SK-N-SH treated with all-trans-retinoic acid at 6 μM for 48 hours (cell line): ENCODE measurements at regions not wholly inside any gene's neighbourhood (a gene's known extent, or its start where the extent isn't known, plus 50 kb on each side); places are given as distances from the start of the nearest gene placed in this dataset.

Experiments
- ATAC-seq: fragments of 200-7000 bp; cut with Tn5 transposase; 3 replicates; pipeline ENCODE4 v1.9.1; 2020; ENCODE audit warnings: mild to moderate bottlenecking, moderate library complexity
- ARNTL ChIP-seq: fragments of 450-650 bp; formaldehyde crosslinking; IDR thresholded peaks from 2 replicates; pipeline ENCODE4 v1.5.0; 2020; ENCODE audit warnings: low read depth, mild to moderate bottlenecking, moderate library complexity, borderline replicate concordance
- BACH2 ChIP-seq: fragments of 250-450 bp; sonication (Bioruptor Pico); IDR thresholded peaks from 2 replicates; pipeline ENCODE4 v1.9.0; 2021; ENCODE audit warnings: mild to moderate bottlenecking, borderline replicate concordance
- CSDC2 ChIP-seq: fragments of 250-450 bp; sonication (Bioruptor Pico); IDR thresholded peaks from 2 replicates; pipeline ENCODE4 v1.5.0; 2020; ENCODE audit warnings: mild to moderate bottlenecking, moderate library complexity
- ESRRG ChIP-seq: fragments of 250-450 bp; sonication (Bioruptor Pico); IDR thresholded peaks from 2 replicates; pipeline ENCODE4 v1.6.1; 2021; ENCODE audit warnings: mild to moderate bottlenecking
- GLIS3 ChIP-seq: fragments of 250-450 bp; sonication (Bioruptor Pico); IDR thresholded peaks from 2 replicates; pipeline ENCODE4 v1.5.0; 2020; ENCODE audit warnings: mild to moderate bottlenecking, moderate library complexity
- ISL1 ChIP-seq: fragments of 250-450 bp; sonication (Bioruptor Pico); IDR thresholded peaks from 2 replicates; pipeline ENCODE4 v2.1.2; 2022; ENCODE audit warnings: mild to moderate bottlenecking, moderate library complexity
- OSR1 ChIP-seq: fragments of 250-450 bp; sonication (Bioruptor Pico); IDR thresholded peaks from 2 replicates; pipeline ENCODE4 v1.8.0; 2022; ENCODE audit warnings: moderate library complexity, mild to moderate bottlenecking, inconsistent platforms
- PPARA ChIP-seq: fragments of 250-450 bp; sonication (Bioruptor Pico); IDR thresholded peaks from 2 replicates; pipeline ENCODE4 v1.5.0; 2020; ENCODE audit warnings: mild to moderate bottlenecking, borderline replicate concordance
- RARB ChIP-seq: fragments of 250-450 bp; sonication (Bioruptor Pico); IDR thresholded peaks from 2 replicates; pipeline ENCODE4 v1.8.0; 2021; ENCODE audit warnings: mild to moderate bottlenecking, moderate library complexity
- SNAI2 ChIP-seq: fragments of 250-450 bp; sonication (Bioruptor Pico); IDR thresholded peaks from 2 replicates; pipeline ENCODE4 v1.5.0; 2020; ENCODE audit warnings: mild to moderate bottlenecking, moderate library complexity
- TCF4 ChIP-seq: fragments of 250-450 bp; sonication (Bioruptor Pico); IDR thresholded peaks from 2 replicates; pipeline ENCODE4 v1.8.0; 2021; ENCODE audit warnings: mild to moderate bottlenecking, moderate library complexity, borderline replicate concordance
- TOX ChIP-seq: fragments of 250-450 bp; sonication (Bioruptor Pico); IDR thresholded peaks from 2 replicates; pipeline ENCODE4 v1.8.0; 2021; ENCODE audit warnings: mild to moderate bottlenecking, moderate library complexity, borderline replicate concordance
- ZC3H10 ChIP-seq: fragments of 250-450 bp; sonication (Bioruptor Pico); IDR thresholded peaks from 2 replicates; pipeline ENCODE4 v1.5.1; 2021; ENCODE audit warnings: mild to moderate bottlenecking, moderate library complexity
- ZFP3 ChIP-seq: fragments of 250-450 bp; sonication (Bioruptor Pico); IDR thresholded peaks from 2 replicates; pipeline ENCODE4 v1.5.0; 2020; ENCODE audit warnings: mild to moderate bottlenecking, moderate library complexity
- ZNF565 ChIP-seq: fragments of 450-650 bp; formaldehyde crosslinking; conservative IDR thresholded peaks from 2 replicates; pipeline ENCODE4 v1.5.0; 2020; ENCODE audit warnings: low read depth, mild to moderate bottlenecking, moderate library complexity
- ZNF70 ChIP-seq: fragments of 450-650 bp; formaldehyde crosslinking; IDR thresholded peaks from 2 replicates; pipeline ENCODE4 v1.5.0; 2020; ENCODE audit warnings: mild to moderate bottlenecking, moderate library complexity
- ZNF8 ChIP-seq: fragments of 450-650 bp; formaldehyde crosslinking; IDR thresholded peaks from 2 replicates; pipeline ENCODE4 v1.5.0; 2020; ENCODE audit warnings: mild to moderate bottlenecking, moderate library complexity
- TF ChIP-seq, protein P1 (sequence below): fragments of 250-450 bp; sonication (Bioruptor Pico); IDR thresholded peaks from 2 replicates; pipeline ENCODE4 v1.5.1; 2020; ENCODE audit warnings: low read depth, mild to moderate bottlenecking, moderate library complexity
- TF ChIP-seq, protein P2 (sequence below): fragments of 250-450 bp; sonication (Bioruptor Pico); IDR thresholded peaks from 2 replicates; pipeline ENCODE4 v1.5.1; 2021; ENCODE audit warnings: mild to moderate bottlenecking, moderate library complexity
- TF ChIP-seq, protein P3 (sequence below): fragments of 250-450 bp; sonication (Bioruptor Pico); IDR thresholded peaks from 2 replicates; pipeline ENCODE4 v1.8.0; 2020; ENCODE audit warnings: mild to moderate bottlenecking, moderate library complexity, borderline replicate concordance
- TF ChIP-seq, protein P4 (sequence below): fragments of 250-450 bp; sonication (Bioruptor Pico); IDR thresholded peaks from 2 replicates; pipeline ENCODE4 v1.8.0; 2021; ENCODE audit warnings: low read depth, mild to moderate bottlenecking, moderate library complexity, borderline replicate concordance

- no peak for TF ChIP-seq ZNF70
- no peak for TF ChIP-seq SNAI2 (CRISPR knock-in tag)
- no peak for TF ChIP-seq ZC3H10 (CRISPR knock-in tag)
- TF ChIP-seq ISL1 (CRISPR knock-in tag) = no peak
- TF ChIP-seq ZNF565 (CRISPR knock-in tag) = no peak
- TF ChIP-seq RARB (CRISPR knock-in tag) = no peak
- no peak for TF ChIP-seq ARNTL (CRISPR knock-in tag)
- no peak for TF ChIP-seq GLIS3
- no peak for TF ChIP-seq OSR1 (CRISPR knock-in tag)
- TF ChIP-seq ZFP3 (CRISPR knock-in tag) = no peak
- TF ChIP-seq, protein P1, sequence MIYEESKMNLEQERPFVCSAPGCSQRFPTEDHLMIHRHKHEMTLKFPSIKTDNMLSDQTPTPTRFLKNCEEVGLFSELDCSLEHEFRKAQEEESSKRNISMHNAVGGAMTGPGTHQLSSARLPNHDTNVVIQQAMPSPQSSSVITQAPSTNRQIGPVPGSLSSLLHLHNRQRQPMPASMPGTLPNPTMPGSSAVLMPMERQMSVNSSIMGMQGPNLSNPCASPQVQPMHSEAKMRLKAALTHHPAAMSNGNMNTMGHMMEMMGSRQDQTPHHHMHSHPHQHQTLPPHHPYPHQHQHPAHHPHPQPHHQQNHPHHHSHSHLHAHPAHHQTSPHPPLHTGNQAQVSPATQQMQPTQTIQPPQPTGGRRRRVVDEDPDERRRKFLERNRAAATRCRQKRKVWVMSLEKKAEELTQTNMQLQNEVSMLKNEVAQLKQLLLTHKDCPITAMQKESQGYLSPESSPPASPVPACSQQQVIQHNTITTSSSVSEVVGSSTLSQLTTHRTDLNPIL (CRISPR knock-in tag) = no peak
- no peak for TF ChIP-seq ZNF8 (CRISPR knock-in tag)
- no peak for TF ChIP-seq CSDC2
- TF ChIP-seq ESRRG (CRISPR knock-in tag) = no peak
- TF ChIP-seq, protein P2, sequence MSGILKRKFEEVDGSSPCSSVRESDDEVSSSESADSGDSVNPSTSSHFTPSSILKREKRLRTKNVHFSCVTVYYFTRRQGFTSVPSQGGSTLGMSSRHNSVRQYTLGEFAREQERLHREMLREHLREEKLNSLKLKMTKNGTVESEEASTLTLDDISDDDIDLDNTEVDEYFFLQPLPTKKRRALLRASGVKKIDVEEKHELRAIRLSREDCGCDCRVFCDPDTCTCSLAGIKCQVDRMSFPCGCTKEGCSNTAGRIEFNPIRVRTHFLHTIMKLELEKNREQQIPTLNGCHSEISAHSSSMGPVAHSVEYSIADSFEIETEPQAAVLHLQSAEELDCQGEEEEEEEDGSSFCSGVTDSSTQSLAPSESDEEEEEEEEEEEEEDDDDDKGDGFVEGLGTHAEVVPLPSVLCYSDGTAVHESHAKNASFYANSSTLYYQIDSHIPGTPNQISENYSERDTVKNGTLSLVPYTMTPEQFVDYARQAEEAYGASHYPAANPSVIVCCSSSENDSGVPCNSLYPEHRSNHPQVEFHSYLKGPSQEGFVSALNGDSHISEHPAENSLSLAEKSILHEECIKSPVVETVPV (CRISPR knock-in tag) = no peak
- no peak for TF ChIP-seq BACH2 (CRISPR knock-in tag)
- TF ChIP-seq TOX = no peak
- TF ChIP-seq, protein P3, sequence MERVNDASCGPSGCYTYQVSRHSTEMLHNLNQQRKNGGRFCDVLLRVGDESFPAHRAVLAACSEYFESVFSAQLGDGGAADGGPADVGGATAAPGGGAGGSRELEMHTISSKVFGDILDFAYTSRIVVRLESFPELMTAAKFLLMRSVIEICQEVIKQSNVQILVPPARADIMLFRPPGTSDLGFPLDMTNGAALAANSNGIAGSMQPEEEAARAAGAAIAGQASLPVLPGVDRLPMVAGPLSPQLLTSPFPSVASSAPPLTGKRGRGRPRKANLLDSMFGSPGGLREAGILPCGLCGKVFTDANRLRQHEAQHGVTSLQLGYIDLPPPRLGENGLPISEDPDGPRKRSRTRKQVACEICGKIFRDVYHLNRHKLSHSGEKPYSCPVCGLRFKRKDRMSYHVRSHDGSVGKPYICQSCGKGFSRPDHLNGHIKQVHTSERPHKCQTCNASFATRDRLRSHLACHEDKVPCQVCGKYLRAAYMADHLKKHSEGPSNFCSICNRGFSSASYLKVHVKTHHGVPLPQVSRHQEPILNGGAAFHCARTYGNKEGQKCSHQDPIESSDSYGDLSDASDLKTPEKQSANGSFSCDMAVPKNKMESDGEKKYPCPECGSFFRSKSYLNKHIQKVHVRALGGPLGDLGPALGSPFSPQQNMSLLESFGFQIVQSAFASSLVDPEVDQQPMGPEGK (CRISPR knock-in tag) = no peak
- no peak for ATAC-seq
Measured at GRCh38 chr3:86152620-86153019, 838.3 kb downstream of the VGLL3 start.

GRCh38 chr3:86149054-86149453 lies 841.9 kb downstream of the VGLL3 start:
- TF ChIP-seq ISL1 (CRISPR knock-in tag) (no peak), SNAI2 (CRISPR knock-in tag) (no peak), TOX (no peak), ZNF70 (no peak), ZNF8 (CRISPR knock-in tag) (no peak), PPARA (CRISPR knock-in tag) (no peak)
- ATAC-seq = no peak

GRCh38 chr3:86147119-86147518 lies 843.8 kb downstream of the VGLL3 start:
- ATAC-seq = no peak
- TF ChIP-seq ARNTL (CRISPR knock-in tag) = no peak
- TF ChIP-seq RARB (CRISPR knock-in tag) = no peak
- TF ChIP-seq, protein P4, sequence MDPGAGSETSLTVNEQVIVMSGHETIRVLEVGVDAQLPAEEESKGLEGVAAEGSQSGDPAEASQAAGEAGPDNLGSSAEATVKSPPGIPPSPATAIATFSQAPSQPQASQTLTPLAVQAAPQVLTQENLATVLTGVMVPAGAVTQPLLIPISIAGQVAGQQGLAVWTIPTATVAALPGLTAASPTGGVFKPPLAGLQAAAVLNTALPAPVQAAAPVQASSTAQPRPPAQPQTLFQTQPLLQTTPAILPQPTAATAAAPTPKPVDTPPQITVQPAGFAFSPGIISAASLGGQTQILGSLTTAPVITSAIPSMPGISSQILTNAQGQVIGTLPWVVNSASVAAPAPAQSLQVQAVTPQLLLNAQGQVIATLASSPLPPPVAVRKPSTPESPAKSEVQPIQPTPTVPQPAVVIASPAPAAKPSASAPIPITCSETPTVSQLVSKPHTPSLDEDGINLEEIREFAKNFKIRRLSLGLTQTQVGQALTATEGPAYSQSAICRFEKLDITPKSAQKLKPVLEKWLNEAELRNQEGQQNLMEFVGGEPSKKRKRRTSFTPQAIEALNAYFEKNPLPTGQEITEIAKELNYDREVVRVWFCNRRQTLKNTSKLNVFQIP (CRISPR knock-in tag) = no peak
- no peak for TF ChIP-seq ISL1 (CRISPR knock-in tag)
- TF ChIP-seq, protein P2 (CRISPR knock-in tag) = no peak
- TF ChIP-seq TCF4 (CRISPR knock-in tag) = no peak
- TF ChIP-seq, protein P3 (CRISPR knock-in tag) = no peak
- TF ChIP-seq GLIS3 = no peak
- TF ChIP-seq ZNF70 = no peak
- TF ChIP-seq ZFP3 (CRISPR knock-in tag) = no peak
- TF ChIP-seq BACH2 (CRISPR knock-in tag) = no peak
- no peak for TF ChIP-seq ZNF8 (CRISPR knock-in tag)
